SK-N-SH treated with all-trans-retinoic acid at 6 μM for 48 hours (cell line): ENCODE measurements at regions not wholly inside any gene's neighbourhood (a gene's known extent, or its start where the extent isn't known, plus 50 kb on each side); places are given as distances from the start of the nearest gene placed in this dataset.

Source experiments
- CREB5 ChIP-seq: fragments of 250-450 bp; sonication (Bioruptor Pico); IDR thresholded peaks from 2 replicates; pipeline ENCODE4 v1.5.1; 2020; ENCODE audit warnings: low read depth, mild to moderate bottlenecking, moderate library complexity
- ESRRG ChIP-seq: fragments of 250-450 bp; sonication (Bioruptor Pico); IDR thresholded peaks from 2 replicates; pipeline ENCODE4 v1.6.1; 2021; ENCODE audit warnings: mild to moderate bottlenecking
- RARB ChIP-seq: fragments of 250-450 bp; sonication (Bioruptor Pico); IDR thresholded peaks from 2 replicates; pipeline ENCODE4 v1.8.0; 2021; ENCODE audit warnings: mild to moderate bottlenecking, moderate library complexity
- TOX ChIP-seq: fragments of 250-450 bp; sonication (Bioruptor Pico); IDR thresholded peaks from 2 replicates; pipeline ENCODE4 v1.8.0; 2021; ENCODE audit warnings: mild to moderate bottlenecking, moderate library complexity, borderline replicate concordance
- ZFP30 ChIP-seq: fragments of 450-650 bp; formaldehyde crosslinking; IDR thresholded peaks from 2 replicates; pipeline ENCODE4 v1.5.0; 2022; ENCODE audit warnings: mild to moderate bottlenecking, moderate library complexity

DNA sequence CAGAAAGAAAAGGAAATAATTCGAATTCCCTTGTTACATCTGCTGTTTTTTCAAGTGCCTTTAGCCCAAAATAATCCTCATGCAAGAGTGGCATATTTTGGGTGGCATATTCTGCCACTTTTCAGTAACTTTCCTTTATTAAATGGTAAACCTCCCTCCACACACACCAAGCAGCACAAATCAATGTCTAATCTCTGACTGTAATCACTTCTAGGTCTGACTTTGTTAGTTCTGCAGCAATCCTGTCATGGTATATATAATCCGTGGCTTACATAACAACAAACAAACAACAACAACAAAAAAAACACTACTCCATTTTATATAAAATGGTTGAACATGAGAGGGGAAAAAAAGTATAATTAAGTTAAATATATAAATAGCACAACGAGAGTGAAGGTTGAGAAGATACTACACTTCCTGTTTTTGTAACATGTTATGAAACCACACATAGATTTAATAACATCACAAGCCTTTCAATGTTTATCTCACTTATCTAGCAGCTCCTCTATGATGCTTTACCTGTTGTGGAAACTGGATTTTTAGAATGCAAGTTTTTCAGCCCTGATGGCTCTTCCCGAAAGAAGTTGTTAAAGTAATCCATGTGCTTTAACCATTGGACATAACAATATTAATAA is 715.4 kb downstream of the GRXCR1 start:
- TF ChIP-seq ZFP30 (CRISPR knock-in tag) (no peak), CREB5 (CRISPR knock-in tag) (no peak), TOX (CRISPR knock-in tag) (no peak), ESRRG (no peak), RARB (CRISPR knock-in tag) (no peak)
